Glutamatergic neuron (in vitro differentiated cells): ENCODE measurements at regions not wholly inside any gene's neighbourhood (a gene's known extent, or its start where the extent isn't known, plus 50 kb on each side); places are given as distances from the start of the nearest gene placed in this dataset.

ENCODE experiments used
- DNase-seq: peaks from one replicate; pipeline ENCODE4 v3.0.0; 2022
- H3K27ac Mint-ChIP-seq: one replicate; pipeline ENCODE4 v1.8.0; 2020; ENCODE audit warnings: mild to moderate bottlenecking, mixed read lengths, inconsistent platforms; ENCODE audit not compliant: unreplicated experiment
- H3K27me3 Mint-ChIP-seq: one replicate; pipeline ENCODE4 v1.8.0; 2020; ENCODE audit warnings: mild to moderate bottlenecking, moderate library complexity, mixed read lengths, inconsistent platforms; ENCODE audit not compliant: unreplicated experiment
- H3K36me3 Mint-ChIP-seq: one replicate; pipeline ENCODE4 v1.8.0; 2020; ENCODE audit warnings: mild to moderate bottlenecking, mixed read lengths, inconsistent platforms; ENCODE audit not compliant: unreplicated experiment
- H3K4me1 Mint-ChIP-seq: one replicate; pipeline ENCODE4 v1.8.0; 2020; ENCODE audit warnings: mild to moderate bottlenecking, low read depth, mixed read lengths, inconsistent platforms; ENCODE audit not compliant: unreplicated experiment
- H3K4me3 Mint-ChIP-seq: one replicate; pipeline ENCODE4 v1.8.0; 2020; ENCODE audit warnings: mild to moderate bottlenecking, mixed read lengths, inconsistent platforms; ENCODE audit not compliant: unreplicated experiment
- H3K9me3 Mint-ChIP-seq: one replicate; pipeline ENCODE4 v1.8.0; 2020; ENCODE audit warnings: mild to moderate bottlenecking, moderate library complexity, mixed read lengths, inconsistent platforms; ENCODE audit not compliant: unreplicated experiment
- CTCF ChIP-seq: fragments of 200-600 bp; sonication (generic); IDR thresholded peaks from one replicate; pipeline ENCODE4 v1.5.0; 2021; ENCODE audit not compliant: partially characterized antibody, unreplicated experiment

GRCh38 chr14:95463171-95463901 lies 53.1 kb downstream of the SYNE3 start:
- DNase-seq = no peak

GRCh38 chr14:95462491-95462890 lies 54.0 kb downstream of the SYNE3 start:
- Mint-ChIP-seq H3K4me1 (peaks cover 5% of the 10 kb centered on the region), H3K27ac (no peak overlapping the region), H3K4me3 (no peak overlapping the region), H3K27me3 (peaks cover 2% of the 10 kb centered on the region), H3K9me3 (no peaks in the 10 kb centered on the region), H3K36me3 (no peaks in the 10 kb centered on the region)
- no peak for DNase-seq
- no peak for TF ChIP-seq CTCF

More at GRCh38 chr14:95463171-95463901, 53.1 kb downstream of the SYNE3 start:
- no peaks in the 10 kb centered on the region for H3K36me3 Mint-ChIP-seq
- TF ChIP-seq CTCF = no peak
- peaks cover 8% of the 10 kb centered on the region for H3K4me1 Mint-ChIP-seq
- peaks cover 2% of the 10 kb centered on the region for H3K27me3 Mint-ChIP-seq
- no peak overlapping the region for H3K27ac Mint-ChIP-seq
- H3K4me3 Mint-ChIP-seq = no peak overlapping the region
- no peaks in the 10 kb centered on the region for H3K9me3 Mint-ChIP-seq

GRCh38 chr14:95460647-95461478 lies 55.6 kb downstream of the SYNE3 start:
- no peak for DNase-seq
- no peaks in the 10 kb centered on the region for H3K9me3 Mint-ChIP-seq
- no peak for TF ChIP-seq CTCF
- no peak overlapping the region for H3K4me3 Mint-ChIP-seq
- H3K4me1 Mint-ChIP-seq = peaks cover 5% of the 10 kb centered on the region
- H3K27me3 Mint-ChIP-seq = peaks cover 2% of the 10 kb centered on the region
- no peaks in the 10 kb centered on the region for H3K36me3 Mint-ChIP-seq
- H3K27ac Mint-ChIP-seq = no peak overlapping the region

GRCh38 chr14:95458906-95459305 lies 57.5 kb downstream of the SYNE3 start:
- peaks cover 3% of the 10 kb centered on the region for H3K27me3 Mint-ChIP-seq
- no peaks in the 10 kb centered on the region for H3K9me3 Mint-ChIP-seq
- no peak for TF ChIP-seq CTCF

DNA sequence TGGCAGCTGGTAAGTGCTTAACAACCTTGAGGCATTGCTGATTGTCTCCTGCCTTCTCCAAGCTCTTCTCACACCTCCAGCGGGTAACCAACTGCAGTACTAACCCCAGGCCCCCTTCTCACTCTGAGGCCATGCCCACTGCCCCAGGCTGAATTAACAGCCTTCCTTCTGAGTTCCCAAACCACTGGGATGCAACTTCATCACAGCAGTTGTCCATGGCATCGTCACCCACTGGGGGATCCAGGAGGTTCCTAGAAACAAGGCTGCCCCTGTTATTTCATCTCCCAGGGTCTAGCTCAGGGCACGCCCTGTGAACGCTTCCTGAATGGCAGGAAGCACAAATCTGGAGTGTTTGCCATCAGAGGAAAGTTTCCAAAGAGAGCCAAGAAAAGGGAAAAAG lies 58.0 kb downstream of the SYNE3 start:
- peaks cover under 1% of the 10 kb centered on the region for H3K9me3 Mint-ChIP-seq
- no peak for DNase-seq
- H3K4me1 Mint-ChIP-seq = peaks cover 9% of the 10 kb centered on the region
- H3K4me3 Mint-ChIP-seq = no peak overlapping the region
- H3K27ac Mint-ChIP-seq = no peak overlapping the region
- no peak for TF ChIP-seq CTCF
- H3K27me3 Mint-ChIP-seq = peaks cover 3% of the 10 kb centered on the region
- no peaks in the 10 kb centered on the region for H3K36me3 Mint-ChIP-seq

More at GRCh38 chr14:95458906-95459305, 57.5 kb downstream of the SYNE3 start:
- peaks cover 9% of the 10 kb centered on the region for H3K4me1 Mint-ChIP-seq
- no peaks in the 10 kb centered on the region for H3K36me3 Mint-ChIP-seq
- H3K4me3 Mint-ChIP-seq = no peak overlapping the region
- H3K27ac Mint-ChIP-seq = no peak overlapping the region
- DNase-seq = no peak
